Fibroblast of lung (primary cell): ENCODE measurements at regions not wholly inside any gene's neighbourhood (a gene's known extent, or its start where the extent isn't known, plus 50 kb on each side); places are given as distances from the start of the nearest gene placed in this dataset.

Experiments used
- DNase-seq, 2 donors: peaks; one replicate each; pipeline versions ENCODE4 v3.0.0 to v3.0.0-alpha.2; 2010; ENCODE audit warnings: low read depth in 2 of 2
- H2AFZ ChIP-seq: 2 replicates; pipeline ENCODE4 v1.5.1; 2012; ENCODE audit warnings: low read length, control low read depth, inconsistent platforms
- H3K27ac ChIP-seq: 2 replicates; pipeline ENCODE4 v1.5.1; 2011; ENCODE audit warnings: low read length, control low read depth; ENCODE audit not compliant: insufficient read depth
- H3K27me3 ChIP-seq: 2 replicates; pipeline ENCODE4 v1.5.1; 2011; ENCODE audit warnings: mild to moderate bottlenecking, low read length; ENCODE audit not compliant: control insufficient read depth, insufficient read depth
- H3K36me3 ChIP-seq: 2 replicates; pipeline ENCODE4 v1.5.1; 2011; ENCODE audit warnings: low read length; ENCODE audit not compliant: control insufficient read depth, insufficient read depth
- H3K4me1 ChIP-seq: 2 replicates; pipeline ENCODE4 v1.5.1; 2011; ENCODE audit warnings: low read length; ENCODE audit not compliant: control insufficient read depth, insufficient read depth; ENCODE audit errors: extremely low read depth
- H3K4me2 ChIP-seq: 2 replicates; pipeline ENCODE4 v1.5.1; 2011; ENCODE audit warnings: low read length, control low read depth; ENCODE audit not compliant: insufficient read depth; ENCODE audit errors: extremely low read depth
- H3K4me3 ChIP-seq, 4 experiments: fragments of 200-600 bp in 1 of 4; sonication (generic) in 1 of 4; replicated peaks in 1 of 4; 2 replicates each; pipeline ENCODE4 v1.5.1; 2011 to 2016; ENCODE audit warnings: low read length in 4 of 4, low read depth in 3 of 4, mild to moderate bottlenecking in 3 of 4, control low read depth in 2 of 4, inconsistent platforms in 1 of 4, mixed read lengths in 1 of 4; ENCODE audit not compliant: insufficient read depth in 1 of 4; ENCODE audit errors: control extremely low read depth in 1 of 4
- H3K79me2 ChIP-seq: 2 replicates; pipeline ENCODE4 v1.5.1; 2012; ENCODE audit warnings: mild to moderate bottlenecking, low read length, inconsistent platforms; ENCODE audit not compliant: control insufficient read depth, insufficient read depth
- H3K9ac ChIP-seq: 2 replicates; pipeline ENCODE4 v1.5.1; 2011; ENCODE audit warnings: mild to moderate bottlenecking, low read length, control low read depth; ENCODE audit not compliant: insufficient read depth
- H3K9me3 ChIP-seq: 2 replicates; pipeline ENCODE4 v1.5.1; 2012; ENCODE audit warnings: low read depth, low read length; ENCODE audit not compliant: control insufficient read depth, insufficient read depth
- H4K20me1 ChIP-seq: 2 replicates; pipeline ENCODE4 v1.5.1; 2011; ENCODE audit warnings: low read length; ENCODE audit not compliant: control insufficient read depth, insufficient read depth; ENCODE audit errors: extremely low read depth
- EZH2 ChIP-seq: IDR thresholded peaks from 2 replicates; pipeline ENCODE4 v1.5.1; 2012; ENCODE audit warnings: low read length, control low read depth, mild to moderate bottlenecking; ENCODE audit errors: missing control alignments
- TF ChIP-seq, protein P1 (sequence below), 2 donors: IDR thresholded peaks in 1 of 2; conservative IDR thresholded peaks in 1 of 2; 1 replicate in 1 of 2; 2 replicates in 1 of 2; pipeline ENCODE4 v1.5.1; 2011 to 2012; ENCODE audit warnings: low read length in 2 of 2, control low read depth in 1 of 2, inconsistent platforms in 1 of 2, low read depth in 1 of 2, mild to moderate bottlenecking in 1 of 2

DNA sequence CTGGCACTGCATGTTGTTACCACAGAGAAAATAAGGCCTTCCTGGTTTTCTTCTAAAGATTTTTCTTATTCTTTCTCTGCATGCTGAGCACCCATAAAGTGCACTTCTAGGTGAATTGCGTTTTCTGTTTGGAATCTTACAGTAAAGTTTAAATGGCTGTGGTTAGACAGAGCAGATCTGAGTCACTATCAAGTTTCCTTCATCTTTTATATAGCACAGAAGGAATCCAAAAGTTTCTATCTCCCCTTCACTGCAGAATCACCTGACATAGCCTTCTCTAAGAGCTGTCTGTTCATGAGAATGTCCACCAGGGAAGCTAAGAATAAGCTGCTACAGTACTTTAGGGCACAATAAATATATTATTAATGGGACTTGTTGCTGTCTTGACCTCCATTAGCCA, 455.5 kb upstream of the FAM241A start:
- Histone ChIP-seq H3K9me3 (no peaks in the 10 kb centered on the region), H3K4me3 (no peak overlapping the region)

GRCh38 chr4:111693758-111694157, 451.5 kb upstream of the FAM241A start:
- H3K36me3 ChIP-seq, result no peaks in the 10 kb centered on the region
- DNase-seq, result no peak
- no peaks in the 10 kb centered on the region for H4K20me1 ChIP-seq
- no peak overlapping the region for H3K9ac ChIP-seq
- H3K9me3 ChIP-seq, result no peaks in the 10 kb centered on the region
- no peak overlapping the region for H3K4me2 ChIP-seq
- no peak overlapping the region for H3K27ac ChIP-seq
- no peaks in the 10 kb centered on the region for H3K79me2 ChIP-seq
- no peaks in the 10 kb centered on the region for H3K27me3 ChIP-seq
- H3K4me1 ChIP-seq, result no peaks in the 10 kb centered on the region
- no peak for TF ChIP-seq EZH2
- TF ChIP-seq, protein P1, sequence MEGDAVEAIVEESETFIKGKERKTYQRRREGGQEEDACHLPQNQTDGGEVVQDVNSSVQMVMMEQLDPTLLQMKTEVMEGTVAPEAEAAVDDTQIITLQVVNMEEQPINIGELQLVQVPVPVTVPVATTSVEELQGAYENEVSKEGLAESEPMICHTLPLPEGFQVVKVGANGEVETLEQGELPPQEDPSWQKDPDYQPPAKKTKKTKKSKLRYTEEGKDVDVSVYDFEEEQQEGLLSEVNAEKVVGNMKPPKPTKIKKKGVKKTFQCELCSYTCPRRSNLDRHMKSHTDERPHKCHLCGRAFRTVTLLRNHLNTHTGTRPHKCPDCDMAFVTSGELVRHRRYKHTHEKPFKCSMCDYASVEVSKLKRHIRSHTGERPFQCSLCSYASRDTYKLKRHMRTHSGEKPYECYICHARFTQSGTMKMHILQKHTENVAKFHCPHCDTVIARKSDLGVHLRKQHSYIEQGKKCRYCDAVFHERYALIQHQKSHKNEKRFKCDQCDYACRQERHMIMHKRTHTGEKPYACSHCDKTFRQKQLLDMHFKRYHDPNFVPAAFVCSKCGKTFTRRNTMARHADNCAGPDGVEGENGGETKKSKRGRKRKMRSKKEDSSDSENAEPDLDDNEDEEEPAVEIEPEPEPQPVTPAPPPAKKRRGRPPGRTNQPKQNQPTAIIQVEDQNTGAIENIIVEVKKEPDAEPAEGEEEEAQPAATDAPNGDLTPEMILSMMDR (conservative IDR thresholded peaks at IDR 0.05 in 1 of 2, IDR thresholded peaks at IDR 0.05 in 1 of 2; ENCODE audit: low read depth in 1 of 2, low read length in 2 of 2), result no peak
- no peak overlapping the region for H3K4me3 ChIP-seq
- no peak overlapping the region for H2AFZ ChIP-seq

More for the DNA sequence above, 455.5 kb upstream of the FAM241A start:
- Histone ChIP-seq H3K36me3 (no peaks in the 10 kb centered on the region), H4K20me1 (no peaks in the 10 kb centered on the region), H3K9ac (no peak overlapping the region), H3K27me3 (no peaks in the 10 kb centered on the region), H3K79me2 (no peaks in the 10 kb centered on the region), H3K27ac (no peak overlapping the region), H3K4me1 (no peaks in the 10 kb centered on the region), H2AFZ (no peak overlapping the region), H3K4me2 (no peak overlapping the region)
- TF ChIP-seq EZH2, result no peak
- TF ChIP-seq, protein P1 (conservative IDR thresholded peaks at IDR 0.05 in 1 of 2, IDR thresholded peaks at IDR 0.05 in 1 of 2; ENCODE audit: low read depth in 1 of 2, low read length in 2 of 2), result no peak
- DNase-seq, result peak in 1 of 2 donors; percentile 52

GRCh38 chr4:111695677-111696076, 449.6 kb upstream of the FAM241A start:
- no peaks in the 10 kb centered on the region for H3K36me3 ChIP-seq
- DNase-seq, result no peak
- H3K27ac ChIP-seq, result no peak overlapping the region
- no peak overlapping the region for H3K4me2 ChIP-seq
- H3K9me3 ChIP-seq, result no peaks in the 10 kb centered on the region
- H2AFZ ChIP-seq, result no peak overlapping the region
- no peak overlapping the region for H3K9ac ChIP-seq
- TF ChIP-seq EZH2, result no peak
- TF ChIP-seq, protein P1 (conservative IDR thresholded peaks at IDR 0.05 in 1 of 2, IDR thresholded peaks at IDR 0.05 in 1 of 2; ENCODE audit: low read depth in 1 of 2, low read length in 2 of 2), result no peak
- H3K4me3 ChIP-seq, result no peak overlapping the region
- no peaks in the 10 kb centered on the region for H3K27me3 ChIP-seq
- no peaks in the 10 kb centered on the region for H4K20me1 ChIP-seq
- no peaks in the 10 kb centered on the region for H3K4me1 ChIP-seq
- H3K79me2 ChIP-seq, result no peaks in the 10 kb centered on the region
